ENCODE measurements at regions not wholly inside any gene's neighbourhood (a gene's known extent, or its start where the extent isn't known, plus 50 kb on each side); places are given as distances from the start of the nearest gene placed in this dataset.

GRCh38 chr15:23835953-23836352 lies 148.8 kb upstream of the NDN start:
- TF ChIP-seq ZBTB20 (tag by site-specific recombination; IDR thresholded peaks at IDR 0.05) (no peak), ZNF76 (tag by site-specific recombination; IDR thresholded peaks at IDR 0.05; ENCODE audit: borderline replicate concordance, low read depth) (no peak), ZSCAN23 (tag by site-specific recombination; IDR thresholded peaks at IDR 0.05) (no peak), SETDB1 (IDR thresholded peaks at IDR 0.05; ENCODE audit: insufficient read length, low read length) (no peak), ZNF645 (tag by site-specific recombination; IDR thresholded peaks at IDR 0.05) (no peak), ZEB2 (tag by site-specific recombination; IDR thresholded peaks at IDR 0.05) (no peak), MEIS1 (CRISPR knock-in tag; IDR thresholded peaks at IDR 0.05; ENCODE audit: borderline replicate concordance) (no peak), ZNF561 (tag by site-specific recombination; IDR thresholded peaks at IDR 0.05; ENCODE audit: borderline replicate concordance) (no peak), ZNF366 (tag by site-specific recombination; conservative IDR thresholded peaks at IDR 0.05) (no peak)
- TF ChIP-seq, protein P1, sequence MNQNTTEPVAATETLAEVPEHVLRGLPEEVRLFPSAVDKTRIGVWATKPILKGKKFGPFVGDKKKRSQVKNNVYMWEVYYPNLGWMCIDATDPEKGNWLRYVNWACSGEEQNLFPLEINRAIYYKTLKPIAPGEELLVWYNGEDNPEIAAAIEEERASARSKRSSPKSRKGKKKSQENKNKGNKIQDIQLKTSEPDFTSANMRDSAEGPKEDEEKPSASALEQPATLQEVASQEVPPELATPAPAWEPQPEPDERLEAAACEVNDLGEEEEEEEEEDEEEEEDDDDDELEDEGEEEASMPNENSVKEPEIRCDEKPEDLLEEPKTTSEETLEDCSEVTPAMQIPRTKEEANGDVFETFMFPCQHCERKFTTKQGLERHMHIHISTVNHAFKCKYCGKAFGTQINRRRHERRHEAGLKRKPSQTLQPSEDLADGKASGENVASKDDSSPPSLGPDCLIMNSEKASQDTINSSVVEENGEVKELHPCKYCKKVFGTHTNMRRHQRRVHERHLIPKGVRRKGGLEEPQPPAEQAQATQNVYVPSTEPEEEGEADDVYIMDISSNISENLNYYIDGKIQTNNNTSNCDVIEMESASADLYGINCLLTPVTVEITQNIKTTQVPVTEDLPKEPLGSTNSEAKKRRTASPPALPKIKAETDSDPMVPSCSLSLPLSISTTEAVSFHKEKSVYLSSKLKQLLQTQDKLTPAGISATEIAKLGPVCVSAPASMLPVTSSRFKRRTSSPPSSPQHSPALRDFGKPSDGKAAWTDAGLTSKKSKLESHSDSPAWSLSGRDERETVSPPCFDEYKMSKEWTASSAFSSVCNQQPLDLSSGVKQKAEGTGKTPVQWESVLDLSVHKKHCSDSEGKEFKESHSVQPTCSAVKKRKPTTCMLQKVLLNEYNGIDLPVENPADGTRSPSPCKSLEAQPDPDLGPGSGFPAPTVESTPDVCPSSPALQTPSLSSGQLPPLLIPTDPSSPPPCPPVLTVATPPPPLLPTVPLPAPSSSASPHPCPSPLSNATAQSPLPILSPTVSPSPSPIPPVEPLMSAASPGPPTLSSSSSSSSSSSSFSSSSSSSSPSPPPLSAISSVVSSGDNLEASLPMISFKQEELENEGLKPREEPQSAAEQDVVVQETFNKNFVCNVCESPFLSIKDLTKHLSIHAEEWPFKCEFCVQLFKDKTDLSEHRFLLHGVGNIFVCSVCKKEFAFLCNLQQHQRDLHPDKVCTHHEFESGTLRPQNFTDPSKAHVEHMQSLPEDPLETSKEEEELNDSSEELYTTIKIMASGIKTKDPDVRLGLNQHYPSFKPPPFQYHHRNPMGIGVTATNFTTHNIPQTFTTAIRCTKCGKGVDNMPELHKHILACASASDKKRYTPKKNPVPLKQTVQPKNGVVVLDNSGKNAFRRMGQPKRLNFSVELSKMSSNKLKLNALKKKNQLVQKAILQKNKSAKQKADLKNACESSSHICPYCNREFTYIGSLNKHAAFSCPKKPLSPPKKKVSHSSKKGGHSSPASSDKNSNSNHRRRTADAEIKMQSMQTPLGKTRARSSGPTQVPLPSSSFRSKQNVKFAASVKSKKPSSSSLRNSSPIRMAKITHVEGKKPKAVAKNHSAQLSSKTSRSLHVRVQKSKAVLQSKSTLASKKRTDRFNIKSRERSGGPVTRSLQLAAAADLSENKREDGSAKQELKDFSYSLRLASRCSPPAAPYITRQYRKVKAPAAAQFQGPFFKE (tag by site-specific recombination; IDR thresholded peaks at IDR 0.05; ENCODE audit: borderline replicate concordance), result no peak
- TF ChIP-seq, protein P2, sequence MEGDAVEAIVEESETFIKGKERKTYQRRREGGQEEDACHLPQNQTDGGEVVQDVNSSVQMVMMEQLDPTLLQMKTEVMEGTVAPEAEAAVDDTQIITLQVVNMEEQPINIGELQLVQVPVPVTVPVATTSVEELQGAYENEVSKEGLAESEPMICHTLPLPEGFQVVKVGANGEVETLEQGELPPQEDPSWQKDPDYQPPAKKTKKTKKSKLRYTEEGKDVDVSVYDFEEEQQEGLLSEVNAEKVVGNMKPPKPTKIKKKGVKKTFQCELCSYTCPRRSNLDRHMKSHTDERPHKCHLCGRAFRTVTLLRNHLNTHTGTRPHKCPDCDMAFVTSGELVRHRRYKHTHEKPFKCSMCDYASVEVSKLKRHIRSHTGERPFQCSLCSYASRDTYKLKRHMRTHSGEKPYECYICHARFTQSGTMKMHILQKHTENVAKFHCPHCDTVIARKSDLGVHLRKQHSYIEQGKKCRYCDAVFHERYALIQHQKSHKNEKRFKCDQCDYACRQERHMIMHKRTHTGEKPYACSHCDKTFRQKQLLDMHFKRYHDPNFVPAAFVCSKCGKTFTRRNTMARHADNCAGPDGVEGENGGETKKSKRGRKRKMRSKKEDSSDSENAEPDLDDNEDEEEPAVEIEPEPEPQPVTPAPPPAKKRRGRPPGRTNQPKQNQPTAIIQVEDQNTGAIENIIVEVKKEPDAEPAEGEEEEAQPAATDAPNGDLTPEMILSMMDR (tag by site-specific recombination; IDR thresholded peaks at IDR 0.05), result no peak

All from HEK293 (cell line).